ENCODE measurements at regions not wholly inside any gene's neighbourhood (a gene's known extent, or its start where the extent isn't known, plus 50 kb on each side); places are given as distances from the start of the nearest gene placed in this dataset.

DNA sequence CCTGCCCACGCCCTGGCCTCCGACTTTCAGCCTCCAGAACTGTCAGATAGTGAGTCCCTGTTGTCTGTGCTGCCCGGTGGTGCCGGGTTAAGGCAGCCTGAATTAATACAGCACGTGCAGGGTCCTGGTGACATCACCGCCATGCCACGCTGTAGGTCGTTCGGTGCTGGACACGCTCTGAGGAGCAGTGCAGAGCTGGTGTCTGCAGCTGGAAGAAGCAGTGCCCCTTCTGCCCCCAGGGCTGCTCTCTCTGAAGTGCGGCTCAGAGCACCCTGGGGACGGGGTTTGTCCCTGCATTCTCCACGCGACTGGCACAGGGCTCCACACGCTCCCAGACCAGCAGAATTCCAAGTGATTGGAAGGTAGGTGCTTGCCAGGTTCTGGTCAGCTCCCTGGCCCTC lies 831.5 kb downstream of the TBC1D22A start:
- Histone ChIP-seq H3K4me1 (ENCODE audit: insufficient read depth, low read length, poor library complexity, severe bottlenecking) (no peaks in the 10 kb centered on the region), H3K9me2 (replicated peaks; ENCODE audit: low read depth, low read length) (no peaks in the 10 kb centered on the region), H3K36me3 (ENCODE audit: insufficient read depth, low read length) (no peaks in the 10 kb centered on the region), H3K4me2 (ENCODE audit: low read depth, low read length, poor library complexity, severe bottlenecking) (no peak overlapping the region), H3F3A (ENCODE audit: low read depth) (no peaks in the 10 kb centered on the region), H2AFZ (ENCODE audit: low read length) (no peak overlapping the region), H4K20me1 (ENCODE audit: insufficient read depth, low read length, poor library complexity, severe bottlenecking) (no peaks in the 10 kb centered on the region), H3K9me3 (ENCODE audit: insufficient read depth, low read depth, low read length) (no peaks in the 10 kb centered on the region; the same call in 1 of the 2 replicates), H3K9ac (ENCODE audit: low read depth, low read length, poor library complexity, severe bottlenecking) (no peak overlapping the region), H3K27me3 (ENCODE audit: insufficient read depth, low read length, poor library complexity, severe bottlenecking) (no peaks in the 10 kb centered on the region), H3K4me3 (ENCODE audit: low read length, poor library complexity, severe bottlenecking) (no peak overlapping the region), H3K79me2 (ENCODE audit: insufficient read depth, low read length) (no peaks in the 10 kb centered on the region)
- TF ChIP-seq, protein P1, sequence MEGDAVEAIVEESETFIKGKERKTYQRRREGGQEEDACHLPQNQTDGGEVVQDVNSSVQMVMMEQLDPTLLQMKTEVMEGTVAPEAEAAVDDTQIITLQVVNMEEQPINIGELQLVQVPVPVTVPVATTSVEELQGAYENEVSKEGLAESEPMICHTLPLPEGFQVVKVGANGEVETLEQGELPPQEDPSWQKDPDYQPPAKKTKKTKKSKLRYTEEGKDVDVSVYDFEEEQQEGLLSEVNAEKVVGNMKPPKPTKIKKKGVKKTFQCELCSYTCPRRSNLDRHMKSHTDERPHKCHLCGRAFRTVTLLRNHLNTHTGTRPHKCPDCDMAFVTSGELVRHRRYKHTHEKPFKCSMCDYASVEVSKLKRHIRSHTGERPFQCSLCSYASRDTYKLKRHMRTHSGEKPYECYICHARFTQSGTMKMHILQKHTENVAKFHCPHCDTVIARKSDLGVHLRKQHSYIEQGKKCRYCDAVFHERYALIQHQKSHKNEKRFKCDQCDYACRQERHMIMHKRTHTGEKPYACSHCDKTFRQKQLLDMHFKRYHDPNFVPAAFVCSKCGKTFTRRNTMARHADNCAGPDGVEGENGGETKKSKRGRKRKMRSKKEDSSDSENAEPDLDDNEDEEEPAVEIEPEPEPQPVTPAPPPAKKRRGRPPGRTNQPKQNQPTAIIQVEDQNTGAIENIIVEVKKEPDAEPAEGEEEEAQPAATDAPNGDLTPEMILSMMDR (conservative IDR thresholded peaks at IDR 0.05; ENCODE audit: low read length), result no peak
- no peak for TF ChIP-seq EZH2phosphoT487 (IDR thresholded peaks at IDR 0.05; ENCODE audit: borderline replicate concordance)

DNA sequence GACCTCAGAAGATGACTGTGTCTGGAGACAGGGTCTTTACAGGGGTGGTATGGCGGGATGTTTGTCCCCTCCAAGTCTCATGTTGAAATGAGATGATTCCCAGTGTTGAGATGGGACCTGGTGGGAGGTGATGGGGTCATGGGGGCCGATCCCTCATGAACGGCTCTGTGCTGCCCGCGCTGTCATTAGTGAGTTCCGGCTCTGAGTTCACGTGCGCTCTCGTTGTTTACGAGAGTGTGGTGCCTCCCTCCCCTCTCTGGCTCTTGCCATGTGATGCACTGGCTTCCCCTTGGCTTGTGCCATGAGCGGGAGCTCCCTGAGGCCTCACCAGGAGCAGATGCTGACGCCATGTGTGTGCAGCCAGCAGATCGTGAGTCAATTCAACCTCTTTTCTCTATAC lies 830.8 kb downstream of the TBC1D22A start:
- H3K9me2 ChIP-seq (replicated peaks; ENCODE audit: low read depth, low read length), result no peaks in the 10 kb centered on the region
- no peaks in the 10 kb centered on the region for H3K36me3 ChIP-seq (ENCODE audit: insufficient read depth, low read length)
- H3K4me3 ChIP-seq (ENCODE audit: low read length, poor library complexity, severe bottlenecking), result no peak overlapping the region
- no peak overlapping the region for H3K4me2 ChIP-seq (ENCODE audit: low read depth, low read length, poor library complexity, severe bottlenecking)
- no peaks in the 10 kb centered on the region for H3K4me1 ChIP-seq (ENCODE audit: insufficient read depth, low read length, poor library complexity, severe bottlenecking)
- no peaks in the 10 kb centered on the region for H3F3A ChIP-seq (ENCODE audit: low read depth)
- H3K9ac ChIP-seq (ENCODE audit: low read depth, low read length, poor library complexity, severe bottlenecking), result no peak overlapping the region
- no peaks in the 10 kb centered on the region; the same call in 1 of the 2 replicates for H3K9me3 ChIP-seq (ENCODE audit: insufficient read depth, low read depth, low read length)
- H2AFZ ChIP-seq (ENCODE audit: low read length), result no peak overlapping the region
- no peaks in the 10 kb centered on the region for H3K27me3 ChIP-seq (ENCODE audit: insufficient read depth, low read length, poor library complexity, severe bottlenecking)
- no peaks in the 10 kb centered on the region for H4K20me1 ChIP-seq (ENCODE audit: insufficient read depth, low read length, poor library complexity, severe bottlenecking)
- no peaks in the 10 kb centered on the region for H3K79me2 ChIP-seq (ENCODE audit: insufficient read depth, low read length)
- TF ChIP-seq, protein P1 (conservative IDR thresholded peaks at IDR 0.05; ENCODE audit: low read length), result no peak
- no peak for TF ChIP-seq EZH2phosphoT487 (IDR thresholded peaks at IDR 0.05; ENCODE audit: borderline replicate concordance)

DNA sequence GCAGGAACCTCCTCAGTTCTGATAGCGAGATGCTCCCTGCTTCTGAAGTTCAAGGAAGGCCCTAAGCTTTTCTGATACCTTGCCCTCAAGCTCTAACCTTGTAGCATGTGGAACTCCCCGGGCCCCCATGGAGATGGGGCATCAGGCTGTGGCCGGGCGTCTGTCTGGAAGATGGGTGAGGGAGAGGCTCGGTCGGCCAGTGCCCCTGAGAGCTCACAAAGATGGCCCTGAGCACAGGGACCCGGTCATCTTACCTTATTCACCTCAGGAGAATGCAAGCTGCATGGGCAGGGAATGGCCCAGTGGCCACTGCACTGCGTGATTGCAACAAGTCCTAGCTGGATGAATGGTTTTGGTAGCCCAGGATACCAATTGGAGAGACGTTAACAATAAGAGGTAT lies 830.3 kb downstream of the TBC1D22A start:
- H4K20me1 ChIP-seq (ENCODE audit: insufficient read depth, low read length, poor library complexity, severe bottlenecking), result no peaks in the 10 kb centered on the region
- no peak overlapping the region for H2AFZ ChIP-seq (ENCODE audit: low read length)
- H3K9me3 ChIP-seq (ENCODE audit: insufficient read depth, low read depth, low read length), result no peaks in the 10 kb centered on the region; the same call in 1 of the 2 replicates
- no peaks in the 10 kb centered on the region for H3K27me3 ChIP-seq (ENCODE audit: insufficient read depth, low read length, poor library complexity, severe bottlenecking)
- no peak overlapping the region for H3K4me3 ChIP-seq (ENCODE audit: low read length, poor library complexity, severe bottlenecking)
- H3K9me2 ChIP-seq (replicated peaks; ENCODE audit: low read depth, low read length), result no peaks in the 10 kb centered on the region
- no peaks in the 10 kb centered on the region for H3K79me2 ChIP-seq (ENCODE audit: insufficient read depth, low read length)
- H3K9ac ChIP-seq (ENCODE audit: low read depth, low read length, poor library complexity, severe bottlenecking), result no peak overlapping the region
- no peak overlapping the region for H3K4me2 ChIP-seq (ENCODE audit: low read depth, low read length, poor library complexity, severe bottlenecking)
- no peak for TF ChIP-seq EZH2phosphoT487 (IDR thresholded peaks at IDR 0.05; ENCODE audit: borderline replicate concordance)
- TF ChIP-seq, protein P1 (conservative IDR thresholded peaks at IDR 0.05; ENCODE audit: low read length), result no peak
- H3F3A ChIP-seq (ENCODE audit: low read depth), result no peaks in the 10 kb centered on the region
- no peaks in the 10 kb centered on the region for H3K36me3 ChIP-seq (ENCODE audit: insufficient read depth, low read length)
- H3K4me1 ChIP-seq (ENCODE audit: insufficient read depth, low read length, poor library complexity, severe bottlenecking), result no peaks in the 10 kb centered on the region
